ENCODE measurements at regions not wholly inside any gene's neighbourhood (a gene's known extent, or its start where the extent isn't known, plus 50 kb on each side); places are given as distances from the start of the nearest gene placed in this dataset.

DNA sequence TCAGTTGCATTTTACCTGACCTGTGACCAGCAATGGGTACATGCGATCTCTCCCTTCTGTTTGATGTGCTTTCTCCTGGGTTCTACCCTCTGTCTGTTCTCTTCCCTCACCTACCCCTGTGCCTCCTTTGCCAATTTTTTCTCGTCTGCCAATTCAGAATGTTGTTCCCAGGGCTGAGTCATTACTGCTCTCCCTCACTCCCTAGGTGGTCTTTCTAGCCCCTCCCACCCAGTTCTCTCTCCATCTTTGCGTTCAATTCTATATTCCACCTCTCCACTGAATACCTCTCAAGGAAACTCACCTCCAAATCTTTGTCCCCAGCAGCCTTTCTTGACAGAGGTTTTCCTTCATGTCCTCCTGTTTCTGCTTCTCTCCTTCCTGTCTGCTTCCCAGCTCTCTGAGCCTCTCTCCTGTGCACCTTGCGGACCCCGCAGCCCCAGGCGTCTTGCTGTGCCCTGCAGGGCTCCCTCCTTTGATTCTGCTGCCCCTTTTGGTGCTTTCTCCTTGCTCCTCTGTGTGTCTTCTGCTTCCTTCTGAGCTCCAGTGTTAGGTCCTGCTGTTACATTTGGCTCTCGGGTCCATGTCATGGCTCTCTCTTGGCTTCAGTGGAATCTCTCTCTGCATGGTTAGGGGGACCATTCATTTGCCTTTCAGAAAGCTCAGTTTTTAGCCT lies 398.2 kb upstream of the TPM1 start:
- no peak for TF ChIP-seq CTCF (conservative IDR thresholded peaks at IDR 0.05)
- TF ChIP-seq EZH2 (IDR thresholded peaks at IDR 0.05; ENCODE audit: low read depth), result no peak
